Endometrium (tissue), 2 donors: ENCODE measurements at regions not wholly inside any gene's neighbourhood (a gene's known extent, or its start where the extent isn't known, plus 50 kb on each side); places are given as distances from the start of the nearest gene placed in this dataset.
"Not testable (repeated sequence)": the region's sequence is repeated elsewhere in the genome, so short reads cannot be mapped to it uniquely, and the experiment has no call there.

Experiments used
- FAIRE-seq: peaks from 2 replicates; lab custom pipeline; 2012; peaks lifted over from hg19 to GRCh38; lab: Jason Lieb, UNC
- donor health status: control.
- donor health status: control.

- no peak for FAIRE-seq
These were observed 499.9 kb upstream of the AADAT start for GRCh38 chr4:170589597-170590191.

DNA sequence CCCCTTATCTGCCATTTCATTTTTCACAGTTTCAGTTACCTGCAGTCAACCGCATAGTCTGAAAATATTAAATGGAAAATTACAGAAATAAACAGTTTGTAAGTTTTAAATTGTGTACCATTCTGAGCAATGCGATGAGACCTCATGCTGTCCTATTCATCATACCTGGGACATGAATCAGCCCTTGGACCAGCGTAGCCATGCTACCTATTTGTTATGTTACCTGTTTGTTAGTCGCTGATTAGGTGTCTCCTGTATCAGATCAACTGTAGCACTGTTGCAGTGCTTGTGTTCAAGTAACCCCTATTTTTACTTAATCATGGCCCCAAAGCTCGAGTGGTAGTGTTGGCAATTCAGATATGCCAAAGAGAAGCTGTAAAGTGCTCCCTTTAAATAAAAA is 492.2 kb upstream of the AADAT start:
- FAIRE-seq = no peak

- FAIRE-seq = no peak
These were observed 491.6 kb upstream of the AADAT start for GRCh38 chr4:170581322-170581721.

DNA sequence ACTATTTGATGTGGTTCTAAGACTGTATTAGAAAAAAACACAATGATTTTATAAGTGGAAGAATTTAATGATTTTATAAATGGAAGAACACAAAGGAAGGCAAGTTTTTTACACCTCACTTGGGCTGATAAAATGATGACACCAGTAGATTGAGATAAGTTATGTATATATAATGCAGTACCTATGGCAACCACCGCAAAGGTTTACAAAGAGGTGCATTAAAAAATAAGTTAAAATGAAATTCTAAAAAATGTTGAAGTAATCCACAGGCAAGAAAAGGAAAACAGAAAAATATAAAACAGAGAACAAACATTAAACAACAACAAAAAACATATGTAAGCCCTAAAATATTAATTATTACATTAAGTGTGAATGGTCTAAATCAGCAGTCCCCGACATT is 490.9 kb upstream of the AADAT start:
- FAIRE-seq = no peak

DNA sequence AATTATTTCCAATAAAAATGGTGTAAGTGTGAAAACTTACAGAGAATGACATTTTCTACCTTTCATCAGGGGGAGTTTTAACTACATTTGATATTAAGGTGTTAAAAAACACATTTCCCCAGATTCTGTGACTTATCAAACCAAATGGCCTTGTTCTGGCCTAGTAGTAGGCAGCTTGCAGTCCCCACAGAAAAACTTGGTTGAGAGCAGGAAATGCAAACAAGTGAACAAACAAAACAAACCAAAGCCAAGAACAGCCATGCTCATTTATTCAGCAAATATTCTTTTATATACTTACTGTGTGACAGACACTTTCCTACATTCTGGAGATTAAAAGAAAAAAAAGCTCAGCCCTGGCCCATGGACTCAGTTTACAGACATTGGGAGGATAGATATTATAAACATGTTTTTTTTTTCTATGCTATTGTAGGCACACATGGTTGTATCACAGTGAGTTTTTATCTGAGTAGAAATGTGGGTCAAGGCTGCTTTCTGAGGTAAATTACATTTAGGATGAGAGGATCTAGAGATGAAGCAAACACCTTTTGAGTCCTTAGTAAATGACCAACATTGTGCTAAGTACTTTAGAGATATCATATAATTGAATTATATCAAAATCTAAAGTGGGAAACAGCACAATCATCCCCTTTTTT is 449.2 kb upstream of the AADAT start:
- no peak for FAIRE-seq

DNA sequence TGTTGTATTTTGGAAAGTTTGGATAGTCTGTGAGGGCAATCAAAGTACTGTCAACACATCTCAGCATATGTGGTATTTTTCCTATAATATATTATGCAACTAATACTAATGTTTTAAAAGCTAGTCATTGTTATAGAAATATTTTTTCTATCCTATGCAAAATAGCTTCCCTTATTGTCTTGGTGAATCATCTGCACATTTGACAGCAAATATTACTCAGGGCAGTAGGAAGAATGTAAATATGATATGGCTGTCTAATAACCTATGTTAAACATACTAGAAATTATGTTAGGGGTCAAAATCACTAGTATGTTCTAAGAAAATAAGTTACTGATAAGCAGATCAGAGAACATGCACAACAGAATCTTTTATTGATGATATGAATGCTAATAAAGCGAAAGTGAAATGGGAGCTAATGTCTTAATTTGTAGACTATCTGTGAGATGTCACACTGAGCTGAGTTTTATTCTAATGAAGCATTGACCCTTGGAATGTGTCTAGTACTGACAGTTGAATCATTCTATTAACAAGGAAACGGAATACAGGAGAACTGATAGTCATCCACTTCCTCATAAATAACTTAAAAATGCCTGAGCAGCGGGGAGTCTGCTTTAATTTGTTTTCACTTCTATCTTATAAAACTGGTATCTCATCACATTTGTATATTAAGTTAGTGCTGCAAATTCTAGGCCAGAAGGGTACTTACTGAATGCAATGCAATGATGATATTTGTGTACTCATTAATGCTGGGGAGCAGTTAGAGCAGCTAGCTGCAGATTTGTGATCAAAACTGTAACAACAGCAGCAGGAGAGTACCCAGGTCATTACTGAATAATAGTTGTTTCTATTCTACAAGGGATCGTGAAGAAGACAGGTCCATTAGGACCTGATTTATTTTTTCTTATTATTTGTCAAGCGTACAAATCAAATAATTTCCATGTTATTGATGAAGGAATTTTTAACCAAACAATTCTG is 440.3 kb upstream of the AADAT start:
- no peak for FAIRE-seq

DNA sequence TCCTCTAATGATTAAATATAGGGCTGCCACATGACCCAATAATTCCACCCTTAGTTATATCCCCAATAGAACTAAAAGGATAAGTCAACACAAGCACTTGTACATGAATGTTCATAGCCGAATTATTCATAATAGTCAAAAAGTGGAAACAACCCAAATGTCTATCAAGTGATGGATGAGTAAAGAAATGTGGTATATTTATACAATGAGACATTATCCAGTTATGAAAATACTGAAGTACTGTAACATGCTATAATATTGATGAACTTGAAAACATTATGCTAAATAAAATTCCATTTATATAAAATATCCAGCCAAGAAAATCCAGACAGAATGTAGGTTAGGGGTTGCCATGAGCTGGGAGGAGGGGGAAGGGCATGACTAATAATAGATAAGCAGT is 436.7 kb upstream of the AADAT start:
- FAIRE-seq = no peak

GRCh38 chr4:170522427-170522970 is 432.7 kb upstream of the AADAT start:
- FAIRE-seq = no peak

GRCh38 chr4:170497689-170498088 is 407.9 kb upstream of the AADAT start:
- no peak for FAIRE-seq

DNA sequence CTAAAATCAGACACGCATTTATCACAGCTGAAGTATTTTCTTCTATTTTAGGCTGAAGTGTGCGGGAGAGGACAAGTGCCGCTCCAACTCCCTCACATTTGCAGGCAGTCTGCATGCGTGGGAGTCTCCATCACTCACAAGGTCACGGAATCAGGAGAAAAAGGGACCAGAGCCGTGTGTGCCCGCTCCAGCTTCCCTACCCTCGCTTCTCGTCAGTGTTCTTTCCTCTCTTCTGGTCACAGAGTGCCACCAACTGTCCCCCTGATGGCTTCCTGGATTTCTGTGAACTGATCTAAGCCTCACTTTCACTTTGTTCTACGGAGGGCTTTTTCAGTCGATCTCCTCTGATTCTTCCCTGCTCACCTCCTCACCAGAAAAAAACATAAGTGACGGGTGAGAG is 407.4 kb upstream of the AADAT start:
- no peak for FAIRE-seq

DNA sequence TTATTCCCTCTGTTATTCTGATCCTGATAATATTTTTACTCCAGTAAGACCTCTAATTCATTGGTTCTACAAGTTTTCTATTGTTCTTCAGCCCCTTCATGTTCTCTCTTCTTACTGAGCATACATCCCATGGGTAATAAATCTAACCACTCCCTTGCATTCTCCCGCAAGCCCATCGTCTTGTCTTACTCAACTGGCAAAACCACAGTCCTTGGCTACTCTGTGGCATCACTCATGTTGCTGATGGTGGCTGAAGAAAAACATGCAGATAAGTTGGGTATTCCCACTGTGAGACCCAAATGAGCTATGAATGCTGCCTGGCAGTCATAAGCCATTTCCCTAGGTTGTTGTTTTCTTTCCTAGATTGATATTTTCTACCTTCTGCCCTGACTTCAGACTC is 402.2 kb upstream of the AADAT start:
- no peak for FAIRE-seq

DNA sequence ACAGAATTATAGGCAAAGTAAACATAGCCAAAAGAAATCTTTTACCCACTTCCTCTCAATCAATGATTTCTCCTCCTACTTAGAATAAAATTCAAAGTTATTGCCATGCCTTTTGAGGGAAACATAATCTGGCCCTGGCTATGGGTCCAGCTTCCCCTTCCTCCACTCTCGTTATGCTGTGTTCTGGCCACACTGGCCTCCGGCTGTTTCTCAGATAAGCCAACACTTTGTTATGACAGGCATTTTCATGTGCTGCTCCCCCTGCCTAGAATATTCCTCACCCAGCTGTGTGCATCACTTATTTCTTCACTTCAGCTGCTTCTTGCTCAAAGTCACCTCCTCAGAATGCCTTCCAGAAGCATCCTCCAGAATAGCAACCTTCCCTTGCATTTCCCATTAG is 386.6 kb upstream of the AADAT start:
- no peak for FAIRE-seq

DNA sequence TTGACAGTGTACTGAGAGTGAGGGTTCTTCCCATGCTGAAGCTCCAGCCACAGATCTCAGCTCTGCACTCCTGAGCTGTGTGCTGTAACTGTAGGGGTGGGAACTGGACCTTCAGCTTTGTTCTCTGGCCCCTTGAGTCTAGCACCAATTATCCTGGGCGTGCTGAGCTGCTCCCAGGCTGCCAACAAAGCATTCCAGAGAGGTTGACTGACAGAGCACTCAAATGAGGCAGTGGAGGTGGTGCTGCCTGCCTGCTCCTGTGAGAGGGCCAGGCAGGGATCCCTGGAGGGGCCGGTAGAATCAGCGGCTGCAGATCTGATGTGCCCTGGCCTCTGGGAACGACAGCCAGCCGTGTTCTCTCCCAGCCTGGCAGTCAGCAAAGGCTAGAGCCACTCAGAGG is 375.7 kb upstream of the AADAT start:
- no peak for FAIRE-seq

DNA sequence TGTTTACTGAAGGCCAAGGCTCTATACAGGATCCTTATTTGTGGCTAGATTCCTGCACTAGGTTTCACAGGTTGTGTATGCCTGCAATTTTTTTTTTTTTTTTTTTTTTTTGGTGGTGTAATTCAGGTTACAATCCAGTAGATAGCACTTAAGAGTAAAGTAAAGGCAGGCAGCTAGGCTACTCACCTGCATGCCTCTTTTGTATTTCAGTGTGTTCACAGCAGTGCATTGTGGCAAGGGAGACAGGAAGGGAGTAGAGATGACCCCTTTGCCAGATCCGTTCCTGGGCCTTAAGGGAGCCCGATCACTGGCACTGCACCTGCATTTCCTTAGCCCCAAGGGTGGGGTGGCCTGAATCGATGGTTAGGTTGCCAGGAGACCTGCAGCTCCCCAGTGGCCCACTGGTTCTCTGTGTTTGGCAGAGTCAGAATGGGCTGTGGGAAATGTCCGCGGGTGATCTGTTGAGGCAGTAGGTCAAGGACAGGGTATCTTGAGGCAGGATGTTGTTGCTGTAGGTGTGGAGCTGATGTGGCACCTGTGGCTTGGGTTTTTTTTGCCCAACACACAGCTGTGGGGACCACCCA is 374.9 kb upstream of the AADAT start:
- FAIRE-seq = no peak

GRCh38 chr4:170446782-170447181 is 357.0 kb upstream of the AADAT start:
- no peak for FAIRE-seq

DNA sequence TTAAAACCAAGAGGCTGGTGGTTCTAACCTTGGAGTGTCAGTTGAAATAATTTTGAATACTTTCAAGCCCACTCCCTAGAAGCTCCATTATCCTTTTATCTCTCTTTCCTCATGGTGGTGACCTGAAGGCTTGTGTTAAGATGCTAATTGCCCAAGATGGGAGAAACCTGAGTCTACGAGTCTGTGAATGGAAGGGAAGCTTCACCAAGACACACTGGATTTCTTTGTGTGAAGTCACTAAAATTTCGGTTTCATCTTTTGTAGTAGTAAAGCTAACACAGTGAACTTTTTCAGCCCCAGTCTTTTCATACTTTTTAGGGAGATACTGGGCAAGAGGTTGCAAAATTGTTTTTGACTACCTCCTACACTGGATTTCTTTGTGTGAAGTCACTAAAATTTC is 351.4 kb upstream of the AADAT start:
- not testable (repeated sequence) for FAIRE-seq

DNA sequence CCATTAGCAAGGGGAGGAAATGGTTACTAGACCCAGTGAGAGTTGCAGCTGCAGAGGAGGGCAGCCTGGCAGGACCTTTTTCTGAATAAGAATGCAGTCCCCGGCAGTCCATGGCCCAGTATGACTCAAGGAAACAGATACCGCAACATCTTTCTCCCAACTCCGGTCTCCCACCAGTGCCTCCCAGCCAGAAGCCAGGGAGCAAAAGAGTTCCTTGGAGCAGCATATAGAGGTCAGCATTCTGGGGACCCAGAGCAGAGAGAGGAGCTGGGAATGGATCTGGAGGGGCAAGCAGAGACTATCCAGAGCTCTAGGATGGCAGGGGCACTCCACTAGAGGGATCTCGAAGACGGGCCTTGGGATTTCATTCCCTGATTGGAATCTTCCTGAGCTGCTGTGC is 339.2 kb upstream of the AADAT start:
- no peak for FAIRE-seq

- no peak for FAIRE-seq
These were observed 335.9 kb upstream of the AADAT start for GRCh38 chr4:170425521-170426143.

- no peak for FAIRE-seq
These were observed 335.3 kb upstream of the AADAT start for GRCh38 chr4:170425040-170425439.

DNA sequence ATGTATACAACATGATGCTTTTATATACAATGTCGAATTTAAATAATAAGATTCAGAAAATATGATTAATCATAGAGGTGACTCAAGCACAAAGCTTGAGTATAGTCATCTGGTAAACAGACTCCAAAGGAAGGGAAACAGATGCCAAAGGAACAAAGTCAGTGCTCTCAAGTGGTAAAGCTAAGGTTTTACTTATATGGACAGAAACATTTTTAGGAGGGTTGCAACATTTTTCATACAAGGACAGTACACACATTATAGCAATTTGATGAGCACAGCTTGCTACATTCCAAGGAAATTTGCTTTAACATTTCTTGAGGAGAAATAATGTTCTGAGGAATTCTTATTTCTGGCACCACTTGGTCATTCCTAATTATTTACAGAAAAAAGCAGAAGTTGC is 333.4 kb upstream of the AADAT start:
- FAIRE-seq = no peak

- FAIRE-seq = peak; percentile 18
These were observed 330.5 kb upstream of the AADAT start for GRCh38 chr4:170420255-170420693.

DNA sequence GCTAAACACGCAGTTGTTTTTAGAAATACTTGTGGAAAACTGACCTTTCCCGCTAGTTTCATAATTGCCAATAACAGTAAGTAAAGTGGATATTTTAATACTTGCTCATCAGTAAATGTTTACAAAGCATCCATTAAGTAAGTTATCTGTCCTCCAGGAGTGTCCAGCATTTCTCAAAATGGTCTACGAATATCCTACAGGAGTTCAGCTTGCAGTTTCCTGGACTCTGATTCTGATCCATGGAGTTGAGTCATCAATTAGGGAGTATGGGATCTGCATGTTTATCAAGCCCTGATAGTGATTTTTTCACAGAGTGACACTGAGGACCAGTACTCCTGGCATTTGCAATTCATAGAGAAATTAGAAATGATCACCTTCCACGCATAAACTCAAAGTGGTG is 325.2 kb upstream of the AADAT start:
- no peak for FAIRE-seq
